GM23338 (cell line): ENCODE measurements at regions not wholly inside any gene's neighbourhood (a gene's known extent, or its start where the extent isn't known, plus 50 kb on each side); places are given as distances from the start of the nearest gene placed in this dataset.

Experiments
- ATAC-seq: fragments of 200-7000 bp; cut with Tn5 transposase; 3 replicates; pipeline ENCODE4 v1.9.1; 2020
- DNase-seq: peaks from one replicate; pipeline ENCODE4 v3.0.0-alpha.2; 2015; ENCODE audit warnings: low spot score
- H2AFZ ChIP-seq: fragments of 200-600 bp; sonication (generic); 2 replicates; pipeline ENCODE4 v1.8.0; 2016; ENCODE audit warnings: antibody characterized with exemption, mild to moderate bottlenecking, moderate library complexity
- H3F3A ChIP-seq: fragments of 200-600 bp; sonication (generic); replicated peaks from 2 replicates; pipeline ENCODE4 v1.8.0; 2017; ENCODE audit warnings: antibody characterized with exemption, mixed run types, low read depth
- H3K27ac ChIP-seq: fragments of 200-600 bp; sonication (generic); 2 replicates; pipeline ENCODE4 v1.6.1; 2016; ENCODE audit warnings: low read depth
- H3K27me3 ChIP-seq: fragments of 200-600 bp; sonication (generic); 2 replicates; pipeline ENCODE4 v1.8.0; 2016; ENCODE audit warnings: mild to moderate bottlenecking, mixed run types, moderate library complexity; ENCODE audit not compliant: insufficient read depth
- H3K36me3 ChIP-seq: fragments of 200-600 bp; sonication (generic); 2 replicates; pipeline ENCODE4 v1.8.0; 2016; ENCODE audit warnings: mild to moderate bottlenecking; ENCODE audit not compliant: insufficient read depth
- H3K4me1 ChIP-seq: fragments of 200-600 bp; sonication (generic); 2 replicates; pipeline ENCODE4 v1.8.0; 2016; ENCODE audit warnings: mild to moderate bottlenecking, moderate library complexity; ENCODE audit not compliant: insufficient read depth
- H3K4me2 ChIP-seq: fragments of 200-600 bp; sonication (generic); 2 replicates; pipeline ENCODE4 v1.7.1; 2017; ENCODE audit warnings: mixed run types
- H3K4me3 ChIP-seq: fragments of 200-600 bp; sonication (generic); 2 replicates; pipeline ENCODE4 v1.6.1; 2016; ENCODE audit warnings: mixed run types
- H3K79me2 ChIP-seq: fragments of 200-600 bp; sonication (generic); replicated peaks from 2 replicates; pipeline ENCODE4 v1.8.0; 2017; ENCODE audit warnings: mild to moderate bottlenecking; ENCODE audit not compliant: insufficient read depth
- H3K9me2 ChIP-seq: fragments of 200-600 bp; sonication (generic); 2 replicates; pipeline ENCODE4 v1.8.0; 2017; ENCODE audit not compliant: insufficient read depth
- H4K20me1 ChIP-seq: fragments of 200-600 bp; sonication (generic); replicated peaks from 2 replicates; pipeline ENCODE4 v1.8.0; 2017; ENCODE audit warnings: mild to moderate bottlenecking; ENCODE audit not compliant: insufficient read depth
- H3K27ac Mint-ChIP-seq: 2 replicates; pipeline ENCODE4 v1.8.0; 2020; ENCODE audit warnings: inconsistent platforms, mild to moderate bottlenecking, moderate library complexity, mixed read lengths
- H3K27me3 Mint-ChIP-seq: 3 replicates; pipeline ENCODE4 v1.8.0; 2022; ENCODE audit warnings: low read depth, mild to moderate bottlenecking, moderate library complexity, mixed read lengths, inconsistent platforms; ENCODE audit not compliant: insufficient read depth, poor library complexity
- H3K36me3 Mint-ChIP-seq: 3 replicates; pipeline ENCODE4 v1.8.0; 2021; ENCODE audit warnings: low read depth, mild to moderate bottlenecking, inconsistent platforms, moderate library complexity, mixed read lengths
- H3K4me1 Mint-ChIP-seq: 3 replicates; pipeline ENCODE4 v1.8.0; 2020; ENCODE audit warnings: mild to moderate bottlenecking, inconsistent platforms, mixed read lengths
- H3K4me3 Mint-ChIP-seq: 3 replicates; pipeline ENCODE4 v1.8.0; 2021; ENCODE audit warnings: moderate library complexity, mild to moderate bottlenecking, inconsistent platforms, mixed read lengths
- H3K9me3 Mint-ChIP-seq: 3 replicates; pipeline ENCODE4 v1.8.0; 2020; ENCODE audit warnings: moderate library complexity, mild to moderate bottlenecking, inconsistent platforms, mixed read lengths
- CREB1 ChIP-seq: fragments of 250-450 bp; sonication (Bioruptor Pico); IDR thresholded peaks from 2 replicates; pipeline ENCODE4 v1.5.0; 2020; ENCODE audit warnings: low read depth, mild to moderate bottlenecking, moderate library complexity
- EZH2 ChIP-seq: fragments of 200-600 bp; sonication (generic); IDR thresholded peaks from one replicate; pipeline ENCODE4 v1.8.0; 2017; ENCODE audit warnings: antibody characterized with exemption, mild to moderate bottlenecking, low read depth; ENCODE audit not compliant: unreplicated experiment
- JUNB ChIP-seq: IDR thresholded peaks from one replicate; pipeline ENCODE4 v1.6.1; 2016; ENCODE audit warnings: antibody characterized with exemption; ENCODE audit not compliant: unreplicated experiment
- NANOG ChIP-seq: IDR thresholded peaks from 2 replicates; pipeline ENCODE4 v1.6.1; 2016; ENCODE audit warnings: antibody characterized with exemption, borderline replicate concordance
- POLR2AphosphoS5 ChIP-seq: IDR thresholded peaks from 2 replicates; pipeline ENCODE4 v1.6.1; 2016; ENCODE audit warnings: antibody characterized with exemption, low read depth
- STAT1 ChIP-seq: IDR thresholded peaks from one replicate; pipeline ENCODE4 v1.6.1; 2016; ENCODE audit warnings: antibody characterized with exemption; ENCODE audit not compliant: unreplicated experiment
- ZNF114 ChIP-seq: fragments of 250-450 bp; sonication (Bioruptor Pico); IDR thresholded peaks from 2 replicates; pipeline ENCODE4 v1.5.0; 2020; ENCODE audit warnings: mild to moderate bottlenecking, moderate library complexity
- ZNF331 ChIP-seq: fragments of 250-450 bp; sonication (Bioruptor Pico); IDR thresholded peaks from 2 replicates; pipeline ENCODE4 v1.5.0; 2020; ENCODE audit warnings: low read depth, mild to moderate bottlenecking, moderate library complexity
- TF ChIP-seq, protein P1 (sequence below), 2 experiments: fragments of 200-600 bp in 1 of 2; sonication (generic) in 1 of 2; conservative IDR thresholded peaks; 2 replicates each; pipeline versions ENCODE4 v1.5.1 to v1.6.1; 2016 to 2017; ENCODE audit warnings: antibody characterized with exemption in 2 of 2, low read depth in 2 of 2, mild to moderate bottlenecking in 2 of 2, moderate library complexity in 1 of 2
- TF ChIP-seq, protein P2 (sequence below): fragments of 250-450 bp; sonication (Bioruptor Pico); IDR thresholded peaks from 2 replicates; pipeline ENCODE4 v1.5.0; 2020; ENCODE audit warnings: mild to moderate bottlenecking, moderate library complexity
- TF ChIP-seq, protein P3 (sequence below): IDR thresholded peaks from one replicate; pipeline ENCODE4 v1.6.1; 2018; ENCODE audit warnings: antibody characterized with exemption; ENCODE audit not compliant: unreplicated experiment
- TF ChIP-seq, protein P4 (sequence below): IDR thresholded peaks from 2 replicates; pipeline ENCODE4 v1.6.1; 2016; ENCODE audit warnings: antibody characterized with exemption

DNA sequence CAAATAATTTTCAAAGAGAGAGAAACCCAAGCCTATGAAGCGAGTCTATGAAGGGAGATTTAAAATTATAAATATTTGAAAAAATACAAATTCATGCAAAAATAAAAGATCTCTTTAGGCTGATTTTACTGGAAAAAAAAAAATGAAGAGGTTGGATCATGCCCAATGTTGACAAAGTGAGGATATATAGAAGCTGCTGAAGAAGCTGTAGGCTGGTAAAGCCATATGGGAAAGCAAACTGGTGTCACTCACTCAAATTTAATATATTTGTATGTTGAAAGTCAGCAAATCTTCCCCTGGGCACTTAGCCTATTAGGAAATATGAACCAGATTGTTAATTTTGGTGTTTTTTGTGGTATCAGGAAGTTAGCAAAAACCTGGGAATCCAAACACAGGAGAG, 61.8 kb upstream of the BCHE start:
- ATAC-seq (no peak), DNase-seq (no peak)
- Histone ChIP-seq H2AFZ (no peak overlapping the region), H4K20me1 (no peaks in the 10 kb centered on the region), H3K36me3 (no peaks in the 10 kb centered on the region), H3K27me3 (no peaks in the 10 kb centered on the region), H3K4me1 (0 out of 2 replicates have a peak, but pooled peaks cover 9% of the 10 kb centered on the region), H3K4me2 (no peak overlapping the region), H3K79me2 (no peaks in the 10 kb centered on the region), H3K4me3 (no peak overlapping the region), H3K9me2 (no peaks in the 10 kb centered on the region; the same call in 1 of the 2 replicates), H3K27ac (no peak overlapping the region), H3F3A (no peaks in the 10 kb centered on the region)
- peaks cover 7% of the 10 kb centered on the region for H3K4me1 Mint-ChIP-seq
- no peaks in the 10 kb centered on the region; the same call in 2 of the 3 replicates for H3K36me3 Mint-ChIP-seq
- no peak overlapping the region for H3K27ac Mint-ChIP-seq
- TF ChIP-seq, protein P1, sequence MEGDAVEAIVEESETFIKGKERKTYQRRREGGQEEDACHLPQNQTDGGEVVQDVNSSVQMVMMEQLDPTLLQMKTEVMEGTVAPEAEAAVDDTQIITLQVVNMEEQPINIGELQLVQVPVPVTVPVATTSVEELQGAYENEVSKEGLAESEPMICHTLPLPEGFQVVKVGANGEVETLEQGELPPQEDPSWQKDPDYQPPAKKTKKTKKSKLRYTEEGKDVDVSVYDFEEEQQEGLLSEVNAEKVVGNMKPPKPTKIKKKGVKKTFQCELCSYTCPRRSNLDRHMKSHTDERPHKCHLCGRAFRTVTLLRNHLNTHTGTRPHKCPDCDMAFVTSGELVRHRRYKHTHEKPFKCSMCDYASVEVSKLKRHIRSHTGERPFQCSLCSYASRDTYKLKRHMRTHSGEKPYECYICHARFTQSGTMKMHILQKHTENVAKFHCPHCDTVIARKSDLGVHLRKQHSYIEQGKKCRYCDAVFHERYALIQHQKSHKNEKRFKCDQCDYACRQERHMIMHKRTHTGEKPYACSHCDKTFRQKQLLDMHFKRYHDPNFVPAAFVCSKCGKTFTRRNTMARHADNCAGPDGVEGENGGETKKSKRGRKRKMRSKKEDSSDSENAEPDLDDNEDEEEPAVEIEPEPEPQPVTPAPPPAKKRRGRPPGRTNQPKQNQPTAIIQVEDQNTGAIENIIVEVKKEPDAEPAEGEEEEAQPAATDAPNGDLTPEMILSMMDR (conservative IDR thresholded peaks at IDR 0.05; ENCODE audit: low read depth in 2 of 2), result no peak
- no peak for TF ChIP-seq NANOG
- no peak for TF ChIP-seq POLR2AphosphoS5
- no peak for TF ChIP-seq STAT1
- TF ChIP-seq, protein P2, sequence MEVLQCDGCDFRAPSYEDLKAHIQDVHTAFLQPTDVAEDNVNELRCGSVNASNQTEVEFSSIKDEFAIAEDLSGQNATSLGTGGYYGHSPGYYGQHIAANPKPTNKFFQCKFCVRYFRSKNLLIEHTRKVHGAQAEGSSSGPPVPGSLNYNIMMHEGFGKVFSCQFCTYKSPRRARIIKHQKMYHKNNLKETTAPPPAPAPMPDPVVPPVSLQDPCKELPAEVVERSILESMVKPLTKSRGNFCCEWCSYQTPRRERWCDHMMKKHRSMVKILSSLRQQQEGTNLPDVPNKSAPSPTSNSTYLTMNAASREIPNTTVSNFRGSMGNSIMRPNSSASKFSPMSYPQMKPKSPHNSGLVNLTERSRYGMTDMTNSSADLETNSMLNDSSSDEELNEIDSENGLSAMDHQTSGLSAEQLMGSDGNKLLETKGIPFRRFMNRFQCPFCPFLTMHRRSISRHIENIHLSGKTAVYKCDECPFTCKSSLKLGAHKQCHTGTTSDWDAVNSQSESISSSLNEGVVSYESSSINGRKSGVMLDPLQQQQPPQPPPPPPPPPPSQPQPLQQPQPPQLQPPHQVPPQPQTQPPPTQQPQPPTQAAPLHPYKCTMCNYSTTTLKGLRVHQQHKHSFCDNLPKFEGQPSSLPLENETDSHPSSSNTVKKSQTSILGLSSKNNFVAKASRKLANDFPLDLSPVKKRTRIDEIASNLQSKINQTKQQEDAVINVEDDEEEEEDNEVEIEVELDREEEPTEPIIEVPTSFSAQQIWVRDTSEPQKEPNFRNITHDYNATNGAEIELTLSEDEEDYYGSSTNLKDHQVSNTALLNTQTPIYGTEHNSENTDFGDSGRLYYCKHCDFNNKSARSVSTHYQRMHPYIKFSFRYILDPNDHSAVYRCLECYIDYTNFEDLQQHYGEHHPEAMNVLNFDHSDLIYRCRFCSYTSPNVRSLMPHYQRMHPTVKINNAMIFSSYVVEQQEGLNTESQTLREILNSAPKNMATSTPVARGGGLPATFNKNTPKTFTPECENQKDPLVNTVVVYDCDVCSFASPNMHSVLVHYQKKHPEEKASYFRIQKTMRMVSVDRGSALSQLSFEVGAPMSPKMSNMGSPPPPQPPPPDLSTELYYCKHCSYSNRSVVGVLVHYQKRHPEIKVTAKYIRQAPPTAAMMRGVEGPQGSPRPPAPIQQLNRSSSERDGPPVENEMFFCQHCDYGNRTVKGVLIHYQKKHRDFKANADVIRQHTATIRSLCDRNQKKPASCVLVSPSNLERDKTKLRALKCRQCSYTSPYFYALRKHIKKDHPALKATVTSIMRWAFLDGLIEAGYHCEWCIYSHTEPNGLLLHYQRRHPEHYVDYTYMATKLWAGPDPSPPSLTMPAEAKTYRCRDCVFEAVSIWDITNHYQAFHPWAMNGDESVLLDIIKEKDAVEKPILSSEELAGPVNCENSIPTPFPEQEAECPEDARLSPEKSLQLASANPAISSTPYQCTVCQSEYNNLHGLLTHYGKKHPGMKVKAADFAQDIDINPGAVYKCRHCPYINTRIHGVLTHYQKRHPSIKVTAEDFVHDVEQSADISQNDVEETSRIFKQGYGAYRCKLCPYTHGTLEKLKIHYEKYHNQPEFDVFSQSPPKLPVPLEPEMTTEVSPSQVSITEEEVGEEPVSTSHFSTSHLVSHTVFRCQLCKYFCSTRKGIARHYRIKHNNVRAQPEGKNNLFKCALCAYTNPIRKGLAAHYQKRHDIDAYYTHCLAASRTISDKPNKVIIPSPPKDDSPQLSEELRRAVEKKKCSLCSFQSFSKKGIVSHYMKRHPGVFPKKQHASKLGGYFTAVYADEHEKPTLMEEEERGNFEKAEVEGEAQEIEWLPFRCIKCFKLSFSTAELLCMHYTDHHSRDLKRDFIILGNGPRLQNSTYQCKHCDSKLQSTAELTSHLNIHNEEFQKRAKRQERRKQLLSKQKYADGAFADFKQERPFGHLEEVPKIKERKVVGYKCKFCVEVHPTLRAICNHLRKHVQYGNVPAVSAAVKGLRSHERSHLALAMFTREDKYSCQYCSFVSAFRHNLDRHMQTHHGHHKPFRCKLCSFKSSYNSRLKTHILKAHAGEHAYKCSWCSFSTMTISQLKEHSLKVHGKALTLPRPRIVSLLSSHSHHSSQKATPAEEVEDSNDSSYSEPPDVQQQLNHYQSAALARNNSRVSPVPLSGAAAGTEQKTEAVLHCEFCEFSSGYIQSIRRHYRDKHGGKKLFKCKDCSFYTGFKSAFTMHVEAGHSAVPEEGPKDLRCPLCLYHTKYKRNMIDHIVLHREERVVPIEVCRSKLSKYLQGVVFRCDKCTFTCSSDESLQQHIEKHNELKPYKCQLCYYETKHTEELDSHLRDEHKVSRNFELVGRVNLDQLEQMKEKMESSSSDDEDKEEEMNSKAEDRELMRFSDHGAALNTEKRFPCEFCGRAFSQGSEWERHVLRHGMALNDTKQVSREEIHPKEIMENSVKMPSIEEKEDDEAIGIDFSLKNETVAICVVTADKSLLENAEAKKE (CRISPR knock-in tag), result no peak
- TF ChIP-seq ZNF331 (CRISPR knock-in tag), result no peak
- TF ChIP-seq CREB1 (CRISPR knock-in tag), result no peak
- TF ChIP-seq, protein P3, sequence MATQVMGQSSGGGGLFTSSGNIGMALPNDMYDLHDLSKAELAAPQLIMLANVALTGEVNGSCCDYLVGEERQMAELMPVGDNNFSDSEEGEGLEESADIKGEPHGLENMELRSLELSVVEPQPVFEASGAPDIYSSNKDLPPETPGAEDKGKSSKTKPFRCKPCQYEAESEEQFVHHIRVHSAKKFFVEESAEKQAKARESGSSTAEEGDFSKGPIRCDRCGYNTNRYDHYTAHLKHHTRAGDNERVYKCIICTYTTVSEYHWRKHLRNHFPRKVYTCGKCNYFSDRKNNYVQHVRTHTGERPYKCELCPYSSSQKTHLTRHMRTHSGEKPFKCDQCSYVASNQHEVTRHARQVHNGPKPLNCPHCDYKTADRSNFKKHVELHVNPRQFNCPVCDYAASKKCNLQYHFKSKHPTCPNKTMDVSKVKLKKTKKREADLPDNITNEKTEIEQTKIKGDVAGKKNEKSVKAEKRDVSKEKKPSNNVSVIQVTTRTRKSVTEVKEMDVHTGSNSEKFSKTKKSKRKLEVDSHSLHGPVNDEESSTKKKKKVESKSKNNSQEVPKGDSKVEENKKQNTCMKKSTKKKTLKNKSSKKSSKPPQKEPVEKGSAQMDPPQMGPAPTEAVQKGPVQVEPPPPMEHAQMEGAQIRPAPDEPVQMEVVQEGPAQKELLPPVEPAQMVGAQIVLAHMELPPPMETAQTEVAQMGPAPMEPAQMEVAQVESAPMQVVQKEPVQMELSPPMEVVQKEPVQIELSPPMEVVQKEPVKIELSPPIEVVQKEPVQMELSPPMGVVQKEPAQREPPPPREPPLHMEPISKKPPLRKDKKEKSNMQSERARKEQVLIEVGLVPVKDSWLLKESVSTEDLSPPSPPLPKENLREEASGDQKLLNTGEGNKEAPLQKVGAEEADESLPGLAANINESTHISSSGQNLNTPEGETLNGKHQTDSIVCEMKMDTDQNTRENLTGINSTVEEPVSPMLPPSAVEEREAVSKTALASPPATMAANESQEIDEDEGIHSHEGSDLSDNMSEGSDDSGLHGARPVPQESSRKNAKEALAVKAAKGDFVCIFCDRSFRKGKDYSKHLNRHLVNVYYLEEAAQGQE, result no peak
- no peak for TF ChIP-seq JUNB
- TF ChIP-seq ZNF114 (CRISPR knock-in tag), result no peak
- TF ChIP-seq EZH2, result no peak
- TF ChIP-seq, protein P4, sequence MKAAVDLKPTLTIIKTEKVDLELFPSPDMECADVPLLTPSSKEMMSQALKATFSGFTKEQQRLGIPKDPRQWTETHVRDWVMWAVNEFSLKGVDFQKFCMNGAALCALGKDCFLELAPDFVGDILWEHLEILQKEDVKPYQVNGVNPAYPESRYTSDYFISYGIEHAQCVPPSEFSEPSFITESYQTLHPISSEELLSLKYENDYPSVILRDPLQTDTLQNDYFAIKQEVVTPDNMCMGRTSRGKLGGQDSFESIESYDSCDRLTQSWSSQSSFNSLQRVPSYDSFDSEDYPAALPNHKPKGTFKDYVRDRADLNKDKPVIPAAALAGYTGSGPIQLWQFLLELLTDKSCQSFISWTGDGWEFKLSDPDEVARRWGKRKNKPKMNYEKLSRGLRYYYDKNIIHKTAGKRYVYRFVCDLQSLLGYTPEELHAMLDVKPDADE, result no peak
- peaks cover 5% of the 10 kb centered on the region; the same call in 1 of the 3 replicates for H3K9me3 Mint-ChIP-seq
- no peak overlapping the region for H3K4me3 Mint-ChIP-seq
- no peaks in the 10 kb centered on the region for H3K27me3 Mint-ChIP-seq
